IMR-90 (cell line): ENCODE measurements at regions not wholly inside any gene's neighbourhood (a gene's known extent, or its start where the extent isn't known, plus 50 kb on each side); places are given as distances from the start of the nearest gene placed in this dataset.

Experiments
- ATAC-seq: fragments of 200-7000 bp; cut with Tn5 transposase; 2 replicates; pipeline ENCODE4 v1.9.1; 2020; ENCODE audit warnings: low read depth, mild to moderate bottlenecking, moderate library complexity
- BruUV-seq: library from RNA; stranded (reverse); fragments of 400-500 nt; replicated peaks from 2 replicates; lab custom pipeline; 2021; lab: Mats Ljungman, UMichigan
- CTCF ChIA-PET: fragments of 300-600 bp; formaldehyde crosslinking; extraction: SDS; loops from one replicate; lab custom pipeline; 2021; ENCODE audit warnings: antibody characterized with exemption; lab: Yijun Ruan, JAX
- POLR2A ChIA-PET: fragments of 300-600 bp; sonication (Branson Sonifier 250); formaldehyde crosslinking; loops from one replicate; lab custom pipeline; 2022; ENCODE audit warnings: antibody characterized with exemption; ENCODE audit not compliant: unreplicated experiment; lab: Charles Lee
- DNase-seq: peaks from one replicate; pipeline ENCODE4 v3.0.0; 2013
- H2AFZ ChIP-seq: replicated peaks from 2 replicates; pipeline ENCODE3; 2013; ENCODE audit warnings: low read length, mild to moderate bottlenecking; ENCODE audit not compliant: poor library complexity
- H2AK5ac ChIP-seq: 2 replicates; pipeline ENCODE4 v1.6.1; 2013; ENCODE audit warnings: low read depth, low read length, inconsistent platforms
- H2AK9ac ChIP-seq: replicated peaks from 2 replicates; pipeline ENCODE3; 2013; ENCODE audit warnings: mild to moderate bottlenecking, low read depth, low read length, moderate library complexity; ENCODE audit not compliant: poor library complexity
- H2BK120ac ChIP-seq: 2 replicates; pipeline ENCODE4 v1.6.1; 2013; ENCODE audit warnings: low read depth, low read length, inconsistent platforms
- H2BK15ac ChIP-seq: 3 replicates; pipeline ENCODE4 v1.6.1; 2013; ENCODE audit warnings: low read depth, low read length, inconsistent platforms
- H2BK20ac ChIP-seq: 2 replicates; pipeline ENCODE4 v1.6.1; 2013; ENCODE audit warnings: low read depth, mild to moderate bottlenecking, inconsistent platforms, low read length, moderate library complexity
- H2BK5ac ChIP-seq: 2 replicates; pipeline ENCODE4 v1.6.1; 2013; ENCODE audit warnings: mild to moderate bottlenecking, low read depth, low read length, inconsistent platforms; ENCODE audit not compliant: poor library complexity, severe bottlenecking
- H3K14ac ChIP-seq: replicated peaks from 2 replicates; pipeline ENCODE4 v1.6.1; 2013; ENCODE audit warnings: low read depth, low read length, inconsistent platforms
- H3K18ac ChIP-seq: 2 replicates; pipeline ENCODE4 v1.6.1; 2013; ENCODE audit warnings: low read depth, low read length, control low read depth
- H3K23ac ChIP-seq: 2 replicates; pipeline ENCODE4 v1.6.1; 2013; ENCODE audit warnings: low read depth, low read length, inconsistent platforms
- H3K27ac ChIP-seq: 2 replicates; pipeline ENCODE4 v1.5.1; 2013; ENCODE audit warnings: mild to moderate bottlenecking, control low read depth, low read length; ENCODE audit not compliant: insufficient read depth
- H3K27me3 ChIP-seq: 2 replicates; pipeline ENCODE4 v1.6.1; 2013; ENCODE audit warnings: low read length; ENCODE audit not compliant: control insufficient read depth, insufficient read depth
- H3K36me3 ChIP-seq: 2 replicates; pipeline ENCODE4 v1.6.1; 2013; ENCODE audit warnings: low read length, mixed read lengths; ENCODE audit not compliant: control insufficient read depth, insufficient read depth
- H3K4ac ChIP-seq: 2 replicates; pipeline ENCODE4 v1.6.1; 2013; ENCODE audit warnings: low read depth, low read length, inconsistent platforms
- H3K4me1 ChIP-seq: 2 replicates; pipeline ENCODE4 v1.6.1; 2013; ENCODE audit warnings: low read length, mixed read lengths; ENCODE audit not compliant: control insufficient read depth, insufficient read depth
- H3K4me2 ChIP-seq: 2 replicates; pipeline ENCODE4 v1.6.1; 2013; ENCODE audit warnings: low read depth, mild to moderate bottlenecking, control low read depth, low read length, moderate library complexity
- H3K4me3 ChIP-seq: 2 replicates; pipeline ENCODE4 v1.5.1; 2013; ENCODE audit warnings: low read depth, mild to moderate bottlenecking, control low read depth, low read length, moderate library complexity; ENCODE audit not compliant: insufficient read depth
- H3K56ac ChIP-seq: 2 replicates; pipeline ENCODE4 v1.6.1; 2013; ENCODE audit warnings: low read length, inconsistent platforms; ENCODE audit not compliant: insufficient read depth; ENCODE audit errors: extremely low read depth
- H3K79me1 ChIP-seq, 2 experiments: 2 replicates each; pipeline ENCODE4 v1.6.1; 2013; ENCODE audit warnings: low read length in 2 of 2, inconsistent platforms in 1 of 2, low read depth in 1 of 2
- H3K9ac ChIP-seq: 2 replicates; pipeline ENCODE4 v1.6.1; 2013; ENCODE audit warnings: low read depth, low read length, control low read depth
- H3K9me1 ChIP-seq: 2 replicates; pipeline ENCODE4 v1.6.1; 2013; ENCODE audit warnings: low read length, inconsistent platforms; ENCODE audit not compliant: insufficient read depth
- H3K9me3 ChIP-seq: 2 replicates; pipeline ENCODE4 v1.6.1; 2013; ENCODE audit warnings: low read length; ENCODE audit not compliant: control insufficient read depth, insufficient read depth
- H4K20me1 ChIP-seq: 2 replicates; pipeline ENCODE4 v1.6.1; 2013; ENCODE audit warnings: low read length, inconsistent platforms; ENCODE audit not compliant: insufficient read depth
- H4K5ac ChIP-seq: 2 replicates; pipeline ENCODE4 v1.6.1; 2013; ENCODE audit warnings: mild to moderate bottlenecking, low read depth, low read length, control low read depth
- H4K8ac ChIP-seq, 2 experiments: 2 replicates each; pipeline ENCODE4 v1.6.1; 2013; ENCODE audit warnings: low read depth in 2 of 2, low read length in 2 of 2, control low read depth in 1 of 2, inconsistent platforms in 1 of 2
- H4K91ac ChIP-seq: 2 replicates; pipeline ENCODE4 v1.6.1; 2013; ENCODE audit warnings: low read depth, low read length, inconsistent platforms; ENCODE audit not compliant: insufficient read depth
- BHLHE40 ChIP-seq: fragments of 150-350 bp; IDR thresholded peaks from 2 replicates; pipeline ENCODE4 v1.6.1; 2016; ENCODE audit warnings: mild to moderate bottlenecking, low read depth, low read length
- MAZ ChIP-seq: IDR thresholded peaks from 2 replicates; pipeline ENCODE4 v1.6.1; 2012; ENCODE audit warnings: low read depth, mild to moderate bottlenecking, low read length, improper control_type of control experiment, moderate library complexity, borderline replicate concordance
- SMC3 ChIP-seq: fragments of 150-350 bp; IDR thresholded peaks from 2 replicates; pipeline ENCODE4 v1.6.1; 2016; ENCODE audit warnings: low read depth, mild to moderate bottlenecking, antibody characterized with exemption, low read length, moderate library complexity
- WGBS, 2 experiments: methylation state at CpG; one replicate each; pipeline versions ENCODE4 v1.1.5 to v1.1.7; 2013; ENCODE audit warnings: missing lambda C conversion rate in 2 of 2; ENCODE audit not compliant: insufficient read length in 1 of 2; ENCODE audit errors: extremely low coverage in 2 of 2; 5-methylcytosine and 5-hydroxymethylcytosine counted together
- dilution Hi-C: fragments of 300-500 bp; cut with HindIII; formaldehyde crosslinking; loops from one replicate; pipeline ENCODE4 v1.14.3; 2018; ENCODE audit warnings: low sequenced_read_pairs; ENCODE audit not compliant: unreplicated experiment
- in situ Hi-C: fragments of 300-500 bp; cut with MboI; formaldehyde crosslinking; loops from 3 replicates; pipeline ENCODE4 v1.14.3; 2019; ENCODE audit warnings: low sequenced_read_pairs, inconsistent platforms, mixed read lengths
- intact Hi-C: fragments of 100-400 bp; cut with micrococcal nuclease; formaldehyde crosslinking; loops from 2 replicates; pipeline ENCODE4 v1.10.0; 2022
- TF ChIP-seq, protein P1 (sequence below): fragments of 150-350 bp; IDR thresholded peaks from 2 replicates; pipeline ENCODE4 v1.6.1; 2017; ENCODE audit warnings: mild to moderate bottlenecking, antibody characterized with exemption, low read length, low read depth

DNA sequence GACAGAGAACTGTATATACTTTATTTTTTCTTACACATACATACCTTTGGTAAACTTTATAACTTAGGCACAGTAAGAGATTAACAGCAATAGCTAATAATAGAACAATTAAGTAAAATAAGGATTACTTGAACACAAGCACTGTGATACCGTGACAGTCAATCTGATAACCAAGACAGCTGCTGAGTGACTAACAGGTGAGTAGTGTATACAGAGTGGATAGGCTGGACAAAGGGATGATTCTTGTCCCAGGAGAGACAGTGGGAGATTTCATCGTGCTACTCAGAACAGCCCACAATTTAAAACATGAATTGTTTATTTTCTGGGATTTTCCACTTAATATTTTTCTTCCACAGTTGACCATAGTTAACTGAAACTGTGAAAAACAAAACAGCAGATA, 411.8 kb downstream of the PPP1R2C start:
- Histone ChIP-seq H2AK9ac (no peak overlapping the region), H2BK15ac (no peak overlapping the region), H3K79me1 (no peaks in the 10 kb centered on the region), H2AK5ac (no peak overlapping the region), H3K9me3 (no peaks in the 10 kb centered on the region), H3K4ac (no peak overlapping the region), H3K14ac (no peak overlapping the region), H4K5ac (no peak overlapping the region), H4K8ac (no peak overlapping the region), H3K4me1 (no peaks in the 10 kb centered on the region), H3K56ac (no peak overlapping the region), H2AFZ (no peak overlapping the region), H4K91ac (no peak overlapping the region), H3K23ac (no peak overlapping the region), H2BK20ac (no peak overlapping the region), H3K27me3 (no peaks in the 10 kb centered on the region; the same call in 1 of the 2 replicates), H2BK120ac (no peak overlapping the region), H3K4me2 (no peak overlapping the region), H4K20me1 (no peaks in the 10 kb centered on the region), H3K18ac (no peak overlapping the region), H3K36me3 (no peaks in the 10 kb centered on the region), H3K9me1 (no peaks in the 10 kb centered on the region), H3K27ac (no peak overlapping the region), H3K4me3 (no peak overlapping the region), H2BK5ac (no peak overlapping the region), H3K9ac (no peak overlapping the region)
- in situ Hi-C loops = no loop called here
- ATAC-seq (no peak), DNase-seq (no peak)
- ChIA-PET CTCF (no interaction called here), POLR2A (no interaction called here)
- no peak for TF ChIP-seq BHLHE40
- TF ChIP-seq, protein P1, sequence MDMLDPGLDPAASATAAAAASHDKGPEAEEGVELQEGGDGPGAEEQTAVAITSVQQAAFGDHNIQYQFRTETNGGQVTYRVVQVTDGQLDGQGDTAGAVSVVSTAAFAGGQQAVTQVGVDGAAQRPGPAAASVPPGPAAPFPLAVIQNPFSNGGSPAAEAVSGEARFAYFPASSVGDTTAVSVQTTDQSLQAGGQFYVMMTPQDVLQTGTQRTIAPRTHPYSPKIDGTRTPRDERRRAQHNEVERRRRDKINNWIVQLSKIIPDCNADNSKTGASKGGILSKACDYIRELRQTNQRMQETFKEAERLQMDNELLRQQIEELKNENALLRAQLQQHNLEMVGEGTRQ = no peak
- no peak for TF ChIP-seq MAZ
- no peak for TF ChIP-seq SMC3
- BruUV-seq = no TSS peak
- dilution Hi-C loops = no loop called here
- intact Hi-C loops = no loop called here
- WGBS, 2 experiments = no CpG with 5 or more reads among the region's 2 CpGs
